GM19035 (cell line): ENCODE measurements at regions not wholly inside any gene's neighbourhood (a gene's known extent, or its start where the extent isn't known, plus 50 kb on each side); places are given as distances from the start of the nearest gene placed in this dataset.

ENCODE experiments used
- ATAC-seq: cut with Tn5 transposase; IDR thresholded peaks from one replicate; pipeline ENCODE4 v1.9.1; 2021; ENCODE audit not compliant: unreplicated experiment

DNA sequence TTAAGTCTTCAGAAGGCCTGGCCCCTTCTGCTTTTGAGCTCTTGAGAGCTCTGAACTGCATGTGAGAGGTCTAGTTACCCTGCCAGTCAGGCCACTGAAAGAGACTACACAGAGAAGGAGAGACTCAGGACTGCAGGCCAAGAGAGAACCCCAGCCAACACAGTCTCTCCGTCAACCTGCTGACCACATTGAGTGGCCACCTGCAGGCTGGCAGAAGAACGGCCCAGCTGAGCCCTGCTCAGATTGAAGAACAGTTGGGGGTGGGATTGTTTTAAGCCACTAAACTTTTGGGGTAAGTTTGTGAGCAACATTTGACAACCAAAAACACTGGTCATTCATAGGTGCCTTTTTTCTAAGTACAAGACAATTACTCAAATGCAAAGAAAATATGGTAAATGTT lies 273.5 kb upstream of the CCDC54 start:
- ATAC-seq = no peak

DNA sequence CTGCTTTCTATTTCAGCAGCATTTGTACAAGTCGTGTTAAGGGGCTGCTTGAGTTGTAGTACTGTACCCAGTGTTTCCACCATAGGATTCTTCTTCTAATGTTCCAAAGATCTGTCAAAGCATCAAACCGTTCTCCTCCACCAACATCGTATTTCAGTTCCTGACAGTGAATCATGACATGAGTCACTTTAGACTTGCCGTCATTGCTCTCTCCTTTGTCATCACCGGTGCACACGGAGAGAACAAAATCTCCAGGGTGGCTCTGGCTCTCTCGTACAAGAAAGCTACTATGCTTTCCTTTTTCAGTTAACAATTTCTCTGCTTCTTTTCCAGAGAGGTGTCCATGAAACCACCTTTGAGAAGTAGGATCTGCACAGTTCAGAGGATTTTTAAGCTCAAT lies 270.9 kb upstream of the CCDC54 start:
- no peak for ATAC-seq

DNA sequence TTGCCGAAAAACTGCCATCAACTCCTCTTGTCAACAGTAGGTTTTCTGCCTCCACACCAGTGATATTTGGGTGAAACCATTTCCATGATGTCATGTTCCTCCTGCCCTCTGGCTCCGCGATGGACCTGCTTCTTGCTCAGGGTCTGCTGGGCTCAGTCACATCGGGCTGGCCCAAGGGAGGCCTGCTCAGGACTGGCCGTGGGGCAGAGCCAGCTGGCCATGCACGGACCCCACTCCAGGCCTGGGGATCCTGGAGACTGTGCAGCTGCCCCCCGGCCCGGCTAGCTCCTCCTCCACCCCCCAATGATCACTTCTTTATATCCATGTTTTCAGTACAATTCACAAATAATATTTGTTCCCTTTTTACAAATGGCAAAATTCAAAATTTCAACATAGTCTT lies 270.3 kb upstream of the CCDC54 start:
- no peak for ATAC-seq

DNA sequence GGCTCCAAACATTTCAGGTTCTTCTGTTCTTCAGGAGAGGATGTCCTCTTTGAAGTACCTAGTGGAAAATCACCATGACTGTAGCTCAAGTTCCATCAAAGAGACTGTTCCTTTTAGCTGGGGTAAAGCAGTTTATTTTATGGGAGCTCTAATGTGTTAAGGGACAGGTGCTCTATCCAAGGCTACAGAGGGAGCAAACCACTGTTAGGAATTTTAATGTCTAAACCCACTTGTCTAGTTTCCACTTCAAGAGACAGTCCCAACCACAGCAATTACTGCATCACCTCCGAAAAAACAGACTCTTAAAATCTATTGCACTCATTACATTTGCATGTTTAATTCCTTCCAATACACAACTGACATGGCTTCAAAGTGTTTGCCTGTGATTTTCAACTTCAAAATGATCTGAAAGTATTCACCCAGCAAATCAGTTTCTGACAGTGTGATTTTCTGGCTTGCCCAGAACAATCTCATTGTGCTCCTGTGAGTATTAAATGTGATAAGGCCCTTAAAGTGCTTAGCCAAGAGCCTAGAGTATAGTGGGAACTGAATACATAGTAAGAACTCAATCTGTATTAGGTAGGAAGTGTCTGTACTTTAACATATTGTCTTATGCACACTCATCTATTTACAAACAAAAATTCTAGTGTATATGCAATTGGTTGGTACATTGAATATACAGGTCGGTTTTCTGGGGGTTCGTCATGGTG lies 266.5 kb upstream of the CCDC54 start:
- ATAC-seq = no peak

DNA sequence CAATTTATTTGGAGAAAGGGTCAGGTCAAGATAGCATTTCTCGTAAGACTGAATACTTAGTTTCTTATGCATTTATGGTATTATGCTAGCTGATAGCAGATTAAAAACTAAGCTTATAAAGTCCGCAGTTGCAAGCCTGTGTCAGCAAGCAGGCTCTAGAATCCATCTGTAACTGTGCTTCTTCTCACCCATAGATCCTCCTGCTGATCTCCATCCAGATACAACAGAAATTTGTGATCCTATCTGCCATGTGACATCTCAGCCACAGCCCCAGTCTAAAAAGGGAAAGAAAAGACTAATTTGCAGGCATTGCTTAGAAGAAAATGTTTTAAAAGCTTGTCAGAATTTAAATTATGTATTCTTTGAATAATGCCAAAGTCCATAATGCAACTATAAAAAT lies 265.4 kb upstream of the CCDC54 start:
- ATAC-seq = no peak

DNA sequence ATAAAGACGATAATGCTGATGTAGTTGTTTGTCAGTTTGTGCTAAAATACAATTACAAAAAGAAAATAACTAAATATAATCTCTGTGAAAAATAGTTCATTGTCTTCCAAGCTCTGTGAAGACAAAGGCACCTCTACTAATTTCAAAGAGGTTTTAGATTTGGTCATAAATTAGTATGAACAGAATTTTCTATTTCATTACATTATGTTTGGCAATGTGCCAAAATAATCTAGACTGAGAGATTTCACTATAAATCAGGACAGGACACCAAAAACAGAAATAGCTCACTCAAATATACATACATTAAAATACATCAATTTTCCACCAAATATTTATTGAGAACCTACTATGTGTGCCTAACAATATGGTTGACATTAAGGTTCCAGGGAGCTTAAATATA lies 264.9 kb upstream of the CCDC54 start:
- no peak for ATAC-seq

DNA sequence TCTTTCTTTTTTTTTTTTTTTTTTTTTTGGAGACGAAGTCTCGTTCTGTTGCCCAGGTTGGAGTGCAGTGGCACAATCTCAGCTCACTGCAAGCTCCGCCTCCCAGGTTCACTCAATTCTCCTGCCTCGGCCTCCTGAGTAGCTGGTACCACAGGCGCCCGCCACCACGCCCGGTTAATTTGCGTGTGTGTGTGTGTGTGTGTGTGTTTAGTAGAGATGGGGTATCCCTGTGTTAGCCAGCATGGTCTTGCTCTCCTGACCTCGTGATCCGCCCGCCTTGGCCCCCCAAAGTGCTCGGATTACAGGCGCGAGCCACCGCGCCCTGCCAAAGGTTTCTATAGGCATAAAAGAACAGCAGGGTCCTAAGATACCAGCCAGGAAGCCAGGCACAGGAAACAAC lies 261.0 kb upstream of the CCDC54 start:
- ATAC-seq = no peak

DNA sequence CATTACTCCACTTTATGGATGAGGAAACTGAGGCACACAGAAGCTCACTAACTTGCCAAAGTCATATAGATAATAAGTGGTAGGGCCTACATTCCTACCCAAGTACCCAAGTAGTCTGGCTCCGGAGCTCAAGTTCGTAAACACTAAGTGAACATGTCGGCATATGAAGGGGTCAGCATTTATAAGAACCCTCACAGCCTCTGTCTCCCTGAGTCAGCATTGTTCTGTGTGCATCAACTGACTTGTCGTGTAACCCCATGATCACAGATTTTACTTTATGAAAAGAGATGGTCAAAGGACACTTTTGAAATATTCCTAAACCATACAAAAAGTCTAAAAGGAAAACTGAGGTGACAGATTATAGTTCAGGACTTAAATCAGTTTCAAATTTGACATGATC lies 260.1 kb upstream of the CCDC54 start:
- no peak for ATAC-seq

DNA sequence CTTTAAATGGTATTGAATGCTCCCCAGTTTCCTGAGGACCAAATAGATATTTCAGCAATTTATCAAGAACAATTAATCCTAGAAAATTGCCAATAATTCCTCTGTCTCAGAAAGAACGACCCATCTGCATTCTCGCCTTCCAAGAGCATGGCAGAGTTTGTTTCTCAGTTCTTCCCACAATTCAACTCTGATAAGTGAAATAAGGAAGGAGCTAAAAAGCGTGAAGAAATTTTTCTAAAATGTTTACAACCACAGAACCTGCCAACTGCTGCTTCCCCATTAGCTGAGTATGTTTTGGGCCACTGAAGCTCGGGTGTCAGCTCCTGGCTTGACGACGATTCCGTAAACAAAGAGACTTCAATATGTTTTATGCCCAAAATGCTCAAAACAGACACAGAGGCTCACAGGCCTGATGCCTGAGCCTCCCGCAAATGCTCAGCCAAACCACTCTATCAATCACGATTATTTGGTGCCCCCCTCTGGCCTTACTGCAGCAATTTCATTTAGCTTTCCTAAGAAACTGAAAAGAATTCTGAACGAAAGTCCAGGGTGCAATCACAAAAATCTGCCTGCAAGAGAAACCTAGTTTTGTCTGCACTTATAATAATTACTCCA lies 259.2 kb upstream of the CCDC54 start:
- no peak for ATAC-seq

DNA sequence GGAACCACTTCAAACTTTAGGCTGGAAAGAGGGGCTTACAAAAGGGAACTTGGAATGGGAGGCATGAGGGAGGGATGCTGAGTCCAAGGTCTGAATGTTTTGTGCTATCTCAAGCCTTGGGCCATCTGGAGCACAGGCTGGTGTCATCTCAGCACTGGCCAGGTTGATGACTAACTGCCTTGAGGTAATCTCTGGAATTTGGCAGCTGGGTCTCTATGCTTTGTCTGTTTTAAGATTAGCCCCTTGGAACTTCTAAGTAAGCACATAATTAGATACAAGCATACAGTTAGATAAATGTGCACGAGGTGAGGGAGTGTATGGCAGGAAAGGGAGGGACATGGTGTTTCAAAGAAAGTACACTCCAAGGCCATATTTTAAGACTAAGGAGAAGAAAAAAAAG lies 252.4 kb upstream of the CCDC54 start:
- ATAC-seq = no peak

DNA sequence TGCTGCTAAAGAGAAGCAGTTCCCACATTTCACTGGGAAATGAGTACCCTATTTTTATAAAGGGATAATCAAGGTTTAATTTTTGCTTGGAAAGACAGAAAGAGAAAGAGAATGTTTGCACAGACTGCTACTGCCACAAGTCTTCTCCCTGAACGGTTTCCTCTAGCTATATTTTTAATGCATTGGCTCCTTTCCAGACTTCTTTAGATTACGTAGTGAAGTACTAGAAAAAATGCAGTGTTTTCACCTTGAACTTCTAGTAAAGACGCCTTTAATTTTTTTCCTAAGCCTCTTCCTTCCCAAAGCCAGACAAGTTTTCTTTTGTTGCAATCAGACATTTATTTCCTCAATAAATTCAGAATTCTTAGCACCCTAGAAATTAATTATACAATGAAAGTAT lies 248.3 kb upstream of the CCDC54 start:
- no peak for ATAC-seq

DNA sequence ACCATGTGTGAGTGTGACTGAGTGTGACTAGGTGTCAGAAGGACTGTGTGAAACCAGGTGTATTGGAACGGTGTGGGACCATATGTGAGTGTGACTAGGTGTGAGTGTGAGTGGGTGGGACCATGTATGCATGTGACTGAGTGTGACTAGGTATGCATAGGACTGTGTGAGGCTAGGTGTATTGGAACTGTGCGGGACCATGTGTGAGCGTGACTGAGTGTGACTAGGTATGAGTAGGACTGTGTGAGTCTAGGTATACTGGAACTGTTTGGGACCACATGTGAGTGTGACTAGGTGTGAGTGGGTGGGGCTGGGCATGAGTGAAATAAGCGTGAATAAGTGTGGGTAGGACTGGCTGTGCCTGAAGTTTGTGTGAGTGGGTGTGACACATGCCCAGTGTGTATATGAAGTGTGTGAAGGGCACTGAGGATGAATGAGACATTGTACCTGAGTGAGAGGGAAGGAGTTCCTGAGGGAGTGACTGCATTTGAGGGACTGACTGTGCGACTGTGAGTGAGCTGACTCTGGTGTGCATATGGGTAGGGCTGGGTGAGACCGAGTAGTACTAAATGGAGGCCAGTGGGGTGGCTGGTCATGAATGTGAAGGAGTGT lies 247.0 kb upstream of the CCDC54 start:
- ATAC-seq = no peak

DNA sequence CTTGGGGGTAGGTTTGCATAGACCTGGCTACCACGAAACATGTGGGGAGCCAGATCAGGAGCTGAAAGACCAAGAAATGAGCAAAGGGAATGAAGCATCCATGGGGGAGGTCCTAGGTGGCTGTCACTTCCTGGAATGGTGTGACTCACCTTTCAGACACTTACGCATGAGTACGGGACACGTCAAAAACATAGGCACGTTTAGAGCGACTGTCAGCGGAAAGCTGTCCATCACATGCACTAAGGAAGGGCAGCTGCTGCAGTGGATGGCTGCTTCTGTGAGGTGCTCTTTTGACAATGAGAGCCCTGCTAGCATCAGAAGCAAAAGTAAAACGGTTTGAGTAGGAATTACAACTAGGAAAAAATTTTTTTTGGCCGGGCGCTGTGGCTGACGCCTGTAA lies 244.6 kb upstream of the CCDC54 start:
- no peak for ATAC-seq

DNA sequence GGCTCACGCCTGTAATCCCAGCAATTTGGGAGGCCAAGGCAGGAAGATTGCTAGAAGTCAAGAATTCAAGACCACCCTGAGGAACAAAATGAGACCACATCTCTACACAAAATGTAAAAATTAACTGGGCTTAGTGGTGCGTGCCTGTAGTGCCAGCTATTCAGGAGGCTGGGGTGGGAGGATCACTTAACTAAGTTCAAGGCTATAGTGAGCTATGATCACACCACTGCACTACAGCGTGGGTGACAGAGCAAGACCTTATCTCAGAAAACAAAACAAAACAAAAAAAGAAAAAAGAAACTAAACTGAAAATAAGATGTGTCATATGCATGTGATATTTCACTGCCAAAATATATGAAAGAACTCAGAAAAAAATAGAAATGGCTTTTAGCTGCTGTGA lies 243.3 kb upstream of the CCDC54 start:
- ATAC-seq = no peak

DNA sequence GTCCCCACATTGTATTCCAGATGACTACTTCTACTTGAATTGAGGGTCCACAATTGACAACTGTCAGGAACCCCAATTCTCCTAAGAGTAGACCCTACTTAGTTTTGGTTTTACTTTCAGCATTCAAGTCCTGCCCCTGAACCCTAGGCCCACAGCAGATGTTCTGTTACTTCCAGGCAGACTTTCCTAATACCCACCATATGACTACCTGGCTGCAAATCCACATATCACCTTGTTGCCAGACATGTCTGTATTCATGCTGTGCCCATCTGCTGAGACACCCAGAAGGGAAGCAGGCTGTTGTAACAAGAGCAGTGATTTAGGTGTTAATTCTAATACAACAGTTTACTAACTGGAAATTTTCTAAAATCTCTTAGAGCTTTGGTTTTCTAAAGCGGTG lies 235.1 kb upstream of the CCDC54 start:
- ATAC-seq = no peak

DNA sequence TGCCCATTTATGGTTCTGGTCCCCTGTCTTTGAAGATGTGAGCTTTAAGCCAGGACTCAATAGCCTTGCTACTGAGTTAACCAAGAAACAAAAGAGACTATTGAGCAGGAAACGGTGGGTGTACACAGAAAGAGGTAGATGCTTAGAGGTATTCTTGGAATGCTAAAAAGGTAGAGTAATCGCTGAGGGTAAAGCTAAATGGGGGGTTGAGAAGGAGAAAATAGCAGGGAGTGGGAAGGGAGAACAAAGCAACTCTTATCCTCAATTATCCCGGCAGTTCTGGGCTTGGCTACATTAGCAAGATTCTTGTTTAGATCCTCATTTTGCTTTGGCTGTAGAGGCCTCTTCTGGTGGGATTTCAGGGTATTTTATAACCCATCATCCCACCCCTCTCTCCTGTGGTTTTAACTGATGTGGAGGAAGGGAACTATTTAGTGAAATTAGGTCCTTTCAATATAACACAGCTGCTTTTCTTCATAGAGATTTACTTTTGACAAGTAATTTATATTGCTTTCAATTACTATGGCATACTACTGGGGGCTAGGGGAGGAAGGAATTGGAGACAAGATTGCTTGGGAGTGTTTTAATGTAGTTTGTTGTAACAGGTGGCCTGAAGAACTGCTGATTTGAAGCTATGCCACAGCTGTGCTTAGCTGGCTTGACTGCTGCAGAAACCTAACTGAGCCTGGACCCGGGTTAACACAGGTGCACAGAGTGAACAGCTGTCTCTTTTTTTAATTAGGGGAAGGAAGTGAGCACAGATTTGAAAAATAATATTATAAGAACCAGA lies 234.3 kb upstream of the CCDC54 start:
- no peak for ATAC-seq

DNA sequence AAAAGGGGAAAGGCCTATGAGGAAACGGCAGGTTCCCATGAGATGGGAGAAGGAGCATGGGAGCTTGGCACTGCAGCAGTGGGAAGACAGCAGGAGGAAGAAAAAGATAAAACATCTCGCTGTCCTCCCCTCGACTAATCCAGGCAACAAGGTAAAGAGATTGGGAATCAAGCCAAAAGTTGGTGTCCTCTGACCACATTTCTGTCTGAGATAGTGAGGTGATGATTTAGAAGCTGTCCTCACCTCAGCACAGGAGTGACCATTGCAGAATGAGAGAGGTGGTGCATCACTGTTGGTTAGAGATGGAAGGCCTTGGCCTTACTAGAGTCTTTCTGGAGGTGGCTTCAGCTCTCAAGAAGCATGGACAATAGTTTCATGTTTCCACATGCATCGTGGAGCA lies 226.6 kb upstream of the CCDC54 start:
- ATAC-seq = no peak

DNA sequence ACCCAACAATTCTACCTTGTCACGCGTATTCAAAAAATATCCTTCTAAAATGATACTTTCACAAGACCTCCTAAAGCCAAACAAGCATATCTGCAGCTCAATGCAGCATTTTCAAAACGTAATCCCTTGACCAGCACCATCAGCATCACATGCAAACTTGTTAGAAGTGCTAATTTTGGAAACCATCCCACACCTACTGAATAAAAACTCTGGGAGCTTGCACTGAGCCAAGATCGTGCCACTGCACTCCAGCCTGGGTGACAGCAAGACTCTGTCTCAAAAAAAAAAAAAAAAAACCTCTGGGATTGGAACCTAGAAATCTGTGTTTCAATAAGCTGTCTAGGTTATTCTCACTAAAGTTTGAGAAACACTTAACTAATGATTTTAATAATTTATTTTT lies 223.3 kb upstream of the CCDC54 start:
- ATAC-seq = no peak

DNA sequence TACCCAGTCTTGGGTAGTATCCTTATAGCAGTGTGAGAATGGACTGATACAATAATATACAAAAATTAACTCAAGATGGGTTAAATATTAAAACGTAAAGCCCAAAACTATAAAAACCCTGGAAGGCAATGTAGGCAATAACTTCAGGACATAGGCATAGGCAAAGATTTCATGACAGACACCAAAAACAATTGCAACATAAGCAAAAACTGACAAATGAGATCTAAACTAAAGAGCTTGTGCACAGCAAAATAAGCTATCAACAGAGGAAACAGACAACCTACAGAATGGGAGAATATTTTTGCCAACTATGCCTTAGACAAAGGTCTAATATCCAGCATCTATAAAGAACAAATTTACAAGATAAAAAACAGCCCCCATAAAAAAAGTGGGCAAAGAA lies 204.8 kb upstream of the CCDC54 start:
- ATAC-seq = no peak

DNA sequence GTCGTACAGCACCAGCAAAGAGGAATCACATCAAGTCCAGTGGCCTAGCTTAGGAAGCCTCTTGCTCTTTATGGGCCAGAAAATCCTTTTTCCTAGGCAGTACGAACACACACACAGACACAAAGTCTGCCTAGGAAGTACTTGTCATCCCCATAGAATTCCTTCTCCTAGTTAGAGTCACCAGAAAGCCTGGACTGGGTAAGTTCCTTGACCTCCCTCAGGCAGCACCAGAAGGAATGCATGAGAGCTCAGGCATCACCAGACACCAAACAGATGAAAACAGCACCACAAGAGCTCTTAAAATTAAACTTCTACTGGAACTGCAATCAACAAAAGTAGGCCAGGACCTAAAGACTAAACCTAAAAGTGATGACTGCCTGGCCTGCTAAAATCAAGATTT lies 192.9 kb upstream of the CCDC54 start:
- no peak for ATAC-seq

DNA sequence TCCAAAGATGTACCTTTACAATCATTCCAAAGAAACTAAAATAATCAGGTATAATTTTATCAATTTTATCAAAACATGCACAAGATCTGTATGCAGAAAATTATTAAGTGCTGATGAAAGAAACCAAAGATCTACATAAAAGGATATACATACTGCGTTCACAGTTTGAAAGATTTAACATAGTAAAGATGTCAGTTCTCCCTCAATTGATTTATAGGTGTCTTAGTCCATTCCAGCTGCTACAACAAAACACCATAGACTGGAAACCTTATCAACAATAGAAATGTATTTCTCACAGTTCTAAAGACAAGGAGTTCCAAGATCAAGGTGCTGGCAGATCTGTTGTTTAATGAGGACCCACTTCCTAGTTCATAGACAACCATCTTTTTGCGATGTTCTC lies 189.0 kb upstream of the CCDC54 start:
- no peak for ATAC-seq
